ENCODE measurements at regions not wholly inside any gene's neighbourhood (a gene's known extent, or its start where the extent isn't known, plus 50 kb on each side); places are given as distances from the start of the nearest gene placed in this dataset.

- TF ChIP-seq SPI1 (IDR thresholded peaks at IDR 0.05; ENCODE audit: borderline replicate concordance, low read depth) (no peak), REST (IDR thresholded peaks at IDR 0.05; ENCODE audit: insufficient replicate concordance, low read depth) (no peak), GABPA (IDR thresholded peaks at IDR 0.05; ENCODE audit: low read depth) (no peak), POLR2AphosphoS5 (IDR thresholded peaks at IDR 0.05; ENCODE audit: low read depth) (no peak)
- TF ChIP-seq, protein P1, sequence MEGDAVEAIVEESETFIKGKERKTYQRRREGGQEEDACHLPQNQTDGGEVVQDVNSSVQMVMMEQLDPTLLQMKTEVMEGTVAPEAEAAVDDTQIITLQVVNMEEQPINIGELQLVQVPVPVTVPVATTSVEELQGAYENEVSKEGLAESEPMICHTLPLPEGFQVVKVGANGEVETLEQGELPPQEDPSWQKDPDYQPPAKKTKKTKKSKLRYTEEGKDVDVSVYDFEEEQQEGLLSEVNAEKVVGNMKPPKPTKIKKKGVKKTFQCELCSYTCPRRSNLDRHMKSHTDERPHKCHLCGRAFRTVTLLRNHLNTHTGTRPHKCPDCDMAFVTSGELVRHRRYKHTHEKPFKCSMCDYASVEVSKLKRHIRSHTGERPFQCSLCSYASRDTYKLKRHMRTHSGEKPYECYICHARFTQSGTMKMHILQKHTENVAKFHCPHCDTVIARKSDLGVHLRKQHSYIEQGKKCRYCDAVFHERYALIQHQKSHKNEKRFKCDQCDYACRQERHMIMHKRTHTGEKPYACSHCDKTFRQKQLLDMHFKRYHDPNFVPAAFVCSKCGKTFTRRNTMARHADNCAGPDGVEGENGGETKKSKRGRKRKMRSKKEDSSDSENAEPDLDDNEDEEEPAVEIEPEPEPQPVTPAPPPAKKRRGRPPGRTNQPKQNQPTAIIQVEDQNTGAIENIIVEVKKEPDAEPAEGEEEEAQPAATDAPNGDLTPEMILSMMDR (IDR thresholded peaks at IDR 0.05; ENCODE audit: insufficient read depth, low read length) = no peak
- H3K27me3 ChIP-seq (ENCODE audit: insufficient read depth, poor library complexity, severe bottlenecking) = no peaks in the 10 kb centered on the region
- H3K4me3 ChIP-seq (replicated peaks; ENCODE audit: insufficient read depth, low read length) = no peak overlapping the region
- no peak overlapping the region for H3K27ac ChIP-seq (replicated peaks)
- DNase-seq (ENCODE audit: low read depth in 1 of 2, low spot score in 1 of 2) = no peak
Measured at GRCh38 chr6:134449781-134450180, 131.9 kb upstream of the SGK1 start.

- Histone ChIP-seq H3K4me3 (replicated peaks; ENCODE audit: insufficient read depth, low read length) (no peak overlapping the region), H3K27ac (replicated peaks) (no peak overlapping the region), H3K27me3 (ENCODE audit: insufficient read depth, poor library complexity, severe bottlenecking) (no peaks in the 10 kb centered on the region)
- no peak for TF ChIP-seq REST (IDR thresholded peaks at IDR 0.05; ENCODE audit: insufficient replicate concordance, low read depth)
- no peak for TF ChIP-seq SPI1 (IDR thresholded peaks at IDR 0.05; ENCODE audit: borderline replicate concordance, low read depth)
- TF ChIP-seq GABPA (IDR thresholded peaks at IDR 0.05; ENCODE audit: low read depth) = no peak
- no peak for TF ChIP-seq POLR2AphosphoS5 (IDR thresholded peaks at IDR 0.05; ENCODE audit: low read depth)
- TF ChIP-seq, protein P1 (IDR thresholded peaks at IDR 0.05; ENCODE audit: insufficient read depth, low read length) = no peak
- DNase-seq (ENCODE audit: low read depth in 1 of 2, low spot score in 1 of 2) = no peak
Measured at GRCh38 chr6:134449004-134449403, 131.1 kb upstream of the SGK1 start.

- H3K27ac ChIP-seq (replicated peaks) = no peak overlapping the region
Measured at GRCh38 chr6:134447883-134448387, 130.0 kb upstream of the SGK1 start.

DNA sequence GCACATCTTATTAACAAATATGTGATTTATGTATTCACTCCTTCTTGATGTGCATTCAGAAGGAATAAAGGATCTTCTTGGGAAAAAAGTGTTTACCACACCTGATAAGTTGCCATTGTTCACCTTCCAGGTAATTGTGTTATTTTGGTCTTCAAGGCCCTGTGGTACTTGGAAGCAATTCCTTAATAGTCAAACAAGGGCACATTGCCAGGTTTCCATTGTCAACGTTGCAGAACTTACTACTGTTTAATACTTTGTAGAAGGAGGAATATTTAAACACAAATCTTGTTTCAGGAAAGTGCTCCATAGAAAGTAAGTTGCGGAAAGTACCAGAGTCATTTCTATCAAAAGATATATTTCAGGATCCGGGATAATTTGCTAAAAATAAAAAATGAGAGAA, 129.5 kb upstream of the SGK1 start:
- no peak for TF ChIP-seq GABPA (IDR thresholded peaks at IDR 0.05; ENCODE audit: low read depth)
- TF ChIP-seq REST (IDR thresholded peaks at IDR 0.05; ENCODE audit: insufficient replicate concordance, low read depth) = no peak
- no peak for TF ChIP-seq POLR2AphosphoS5 (IDR thresholded peaks at IDR 0.05; ENCODE audit: low read depth)
- TF ChIP-seq SPI1 (IDR thresholded peaks at IDR 0.05; ENCODE audit: borderline replicate concordance, low read depth) = no peak
- TF ChIP-seq, protein P1 (IDR thresholded peaks at IDR 0.05; ENCODE audit: insufficient read depth, low read length) = no peak
- no peak for DNase-seq (ENCODE audit: low read depth in 1 of 2, low spot score in 1 of 2)
- H3K27ac ChIP-seq (replicated peaks) = no peak overlapping the region
- H3K4me3 ChIP-seq (replicated peaks; ENCODE audit: insufficient read depth, low read length) = no peak overlapping the region
- no peaks in the 10 kb centered on the region for H3K27me3 ChIP-seq (ENCODE audit: insufficient read depth, poor library complexity, severe bottlenecking)

More at GRCh38 chr6:134447883-134448387, 130.0 kb upstream of the SGK1 start:
- no peak for DNase-seq (ENCODE audit: low read depth in 1 of 2, low spot score in 1 of 2)
- H3K27me3 ChIP-seq (ENCODE audit: insufficient read depth, poor library complexity, severe bottlenecking) = no peaks in the 10 kb centered on the region
- no peak overlapping the region for H3K4me3 ChIP-seq (replicated peaks; ENCODE audit: insufficient read depth, low read length)
- TF ChIP-seq SPI1 (IDR thresholded peaks at IDR 0.05; ENCODE audit: borderline replicate concordance, low read depth) (0 out of 2 replicates have a peak, but pooled peaks have one; percentile 3), POLR2AphosphoS5 (IDR thresholded peaks at IDR 0.05; ENCODE audit: low read depth) (no peak)

Measured in HL-60 (cell line).